ENCODE measurements at regions not wholly inside any gene's neighbourhood (a gene's known extent, or its start where the extent isn't known, plus 50 kb on each side); places are given as distances from the start of the nearest gene placed in this dataset.

- Mint-ChIP-seq H3K4me3 (no peak overlapping the region), H3K4me1 (no peaks in the 10 kb centered on the region), H3K27me3 (no peaks in the 10 kb centered on the region), H3K9me3 (peaks cover 0 to 8% (median 6%) of the 10 kb centered on the region in 7 donors), H3K36me3 (no peaks in the 10 kb centered on the region), H3K27ac (no peak overlapping the region)
- ATAC-seq (ENCODE audit: low read depth in 2 of 2) (no peak), DNase-seq (no peak)
- H3K4me1 ChIP-seq (ENCODE audit: control insufficient read depth, insufficient read depth, low read length, poor library complexity, severe bottlenecking), result no peaks in the 10 kb centered on the region
- H3K9me3 ChIP-seq (ENCODE audit: control insufficient read depth in 2 of 2, low read length in 2 of 2), result peaks cover 0 to 4% of the 10 kb centered on the region in 2 experiments
- H3K27ac ChIP-seq (ENCODE audit: insufficient read depth, low read length, poor library complexity, severe bottlenecking), result no peak overlapping the region
- no peaks in the 10 kb centered on the region for H3K27me3 ChIP-seq (ENCODE audit: control insufficient read depth, insufficient read depth, low read length)
- no peaks in the 10 kb centered on the region for H3K36me3 ChIP-seq (ENCODE audit: control insufficient read depth, insufficient read depth, low read length)
- H3K4me3 ChIP-seq (ENCODE audit: low read depth, low read length), result no peak overlapping the region
These were observed 795.2 kb downstream of the PCDH18 start for GRCh38 chr4:136737066-136737465.

GRCh38 chr4:136731025-136731424 is 801.3 kb downstream of the PCDH18 start:
- peaks cover 4 to 9% (median 6%) of the 10 kb centered on the region in 7 donors for H3K9me3 Mint-ChIP-seq

GRCh38 chr4:136725286-136726081 is 806.8 kb downstream of the PCDH18 start:
- Histone ChIP-seq H3K4me1 (ENCODE audit: control insufficient read depth, insufficient read depth, low read length, poor library complexity, severe bottlenecking) (no peaks in the 10 kb centered on the region), H3K27me3 (ENCODE audit: control insufficient read depth, insufficient read depth, low read length) (no peaks in the 10 kb centered on the region), H3K4me3 (ENCODE audit: low read depth, low read length) (no peak overlapping the region), H3K27ac (ENCODE audit: insufficient read depth, low read length, poor library complexity, severe bottlenecking) (no peak overlapping the region), H3K36me3 (ENCODE audit: control insufficient read depth, insufficient read depth, low read length) (no peaks in the 10 kb centered on the region), H3K9me3 (ENCODE audit: control insufficient read depth in 2 of 2, low read length in 2 of 2) (no peaks in the 10 kb centered on the region)
- Mint-ChIP-seq H3K4me3 (no peak overlapping the region), H3K27me3 (no peaks in the 10 kb centered on the region), H3K9me3 (peaks cover 5 to 19% (median 10%) of the 10 kb centered on the region in 7 donors), H3K4me1 (no peaks in the 10 kb centered on the region), H3K27ac (no peak overlapping the region), H3K36me3 (no peaks in the 10 kb centered on the region)
- ATAC-seq (ENCODE audit: low read depth in 2 of 2) (no peak), DNase-seq (no peak)

More at GRCh38 chr4:136731025-136731424, 801.3 kb downstream of the PCDH18 start:
- ATAC-seq (ENCODE audit: low read depth in 2 of 2) (no peak), DNase-seq (no peak)
- Histone ChIP-seq H3K4me1 (ENCODE audit: control insufficient read depth, insufficient read depth, low read length, poor library complexity, severe bottlenecking) (no peaks in the 10 kb centered on the region), H3K27me3 (ENCODE audit: control insufficient read depth, insufficient read depth, low read length) (no peaks in the 10 kb centered on the region), H3K27ac (ENCODE audit: insufficient read depth, low read length, poor library complexity, severe bottlenecking) (no peak overlapping the region), H3K4me3 (ENCODE audit: low read depth, low read length) (no peak overlapping the region), H3K9me3 (ENCODE audit: control insufficient read depth in 2 of 2, low read length in 2 of 2) (no peaks in the 10 kb centered on the region), H3K36me3 (ENCODE audit: control insufficient read depth, insufficient read depth, low read length) (no peaks in the 10 kb centered on the region)
- no peak overlapping the region for H3K4me3 Mint-ChIP-seq
- H3K36me3 Mint-ChIP-seq, result no peaks in the 10 kb centered on the region
- H3K27me3 Mint-ChIP-seq, result no peaks in the 10 kb centered on the region
- no peak overlapping the region for H3K27ac Mint-ChIP-seq
- no peaks in the 10 kb centered on the region for H3K4me1 Mint-ChIP-seq

DNA sequence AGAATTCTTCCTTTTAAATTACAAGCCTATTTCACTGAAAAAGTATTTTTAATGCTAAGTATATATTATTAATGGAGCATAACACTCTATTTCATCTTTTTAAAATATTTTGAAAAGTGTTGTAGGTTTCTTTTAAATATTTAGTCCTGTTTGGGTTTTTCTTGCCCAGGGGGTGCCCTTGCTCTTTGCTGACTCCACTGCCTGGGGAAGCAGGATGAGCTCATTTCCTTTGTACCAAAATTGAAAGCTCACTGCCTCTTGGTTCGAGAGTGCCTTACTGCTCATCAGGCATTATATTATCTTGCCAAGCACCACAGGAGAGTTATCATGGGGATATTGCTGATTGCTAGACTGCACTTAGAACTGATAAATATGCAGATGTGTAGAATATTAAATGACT is 819.2 kb downstream of the PCDH18 start:
- H3K9me3 Mint-ChIP-seq, result peaks cover 0 to 12% (median 2%) of the 10 kb centered on the region in 7 donors

GRCh38 chr4:136709897-136710296 is 822.4 kb downstream of the PCDH18 start:
- H3K4me1 ChIP-seq (ENCODE audit: control insufficient read depth, insufficient read depth, low read length, poor library complexity, severe bottlenecking), result no peaks in the 10 kb centered on the region
- H3K4me3 ChIP-seq (ENCODE audit: low read depth, low read length), result no peak overlapping the region
- no peak overlapping the region for H3K27ac ChIP-seq (ENCODE audit: insufficient read depth, low read length, poor library complexity, severe bottlenecking)
- peaks cover 0 to 3% of the 10 kb centered on the region in 2 experiments for H3K9me3 ChIP-seq (ENCODE audit: control insufficient read depth in 2 of 2, low read length in 2 of 2)
- no peak for DNase-seq
- H3K27me3 Mint-ChIP-seq, result no peaks in the 10 kb centered on the region
- H3K36me3 ChIP-seq (ENCODE audit: control insufficient read depth, insufficient read depth, low read length), result no peaks in the 10 kb centered on the region
- no peaks in the 10 kb centered on the region for H3K27me3 ChIP-seq (ENCODE audit: control insufficient read depth, insufficient read depth, low read length)
- H3K9me3 Mint-ChIP-seq, result peaks cover 0 to 15% (median 2%) of the 10 kb centered on the region in 7 donors
- ATAC-seq (ENCODE audit: low read depth in 2 of 2), result no peak
- no peak overlapping the region for H3K4me3 Mint-ChIP-seq
- no peaks in the 10 kb centered on the region for H3K4me1 Mint-ChIP-seq
- no peaks in the 10 kb centered on the region for H3K36me3 Mint-ChIP-seq
- no peak overlapping the region for H3K27ac Mint-ChIP-seq

More for the DNA sequence above, 819.2 kb downstream of the PCDH18 start:
- Mint-ChIP-seq H3K4me1 (no peaks in the 10 kb centered on the region), H3K4me3 (no peak overlapping the region), H3K27ac (no peak overlapping the region), H3K27me3 (no peaks in the 10 kb centered on the region), H3K36me3 (no peaks in the 10 kb centered on the region)
- H3K36me3 ChIP-seq (ENCODE audit: control insufficient read depth, insufficient read depth, low read length), result no peaks in the 10 kb centered on the region
- H3K27ac ChIP-seq (ENCODE audit: insufficient read depth, low read length, poor library complexity, severe bottlenecking), result no peak overlapping the region
- H3K9me3 ChIP-seq (ENCODE audit: control insufficient read depth in 2 of 2, low read length in 2 of 2), result peaks cover 3 to 5% of the 10 kb centered on the region in 2 experiments
- ATAC-seq (ENCODE audit: low read depth in 2 of 2), result no peak
- H3K4me1 ChIP-seq (ENCODE audit: control insufficient read depth, insufficient read depth, low read length, poor library complexity, severe bottlenecking), result no peaks in the 10 kb centered on the region
- DNase-seq, result no peak
- H3K27me3 ChIP-seq (ENCODE audit: control insufficient read depth, insufficient read depth, low read length), result no peaks in the 10 kb centered on the region
- H3K4me3 ChIP-seq (ENCODE audit: low read depth, low read length), result no peak overlapping the region

- Mint-ChIP-seq H3K27me3 (no peaks in the 10 kb centered on the region), H3K4me3 (no peak overlapping the region), H3K4me1 (no peaks in the 10 kb centered on the region), H3K9me3 (peaks cover 0 to 12% (median 2%) of the 10 kb centered on the region in 7 donors), H3K27ac (no peak overlapping the region), H3K36me3 (no peaks in the 10 kb centered on the region)
- Histone ChIP-seq H3K27ac (ENCODE audit: insufficient read depth, low read length, poor library complexity, severe bottlenecking) (no peak overlapping the region), H3K36me3 (ENCODE audit: control insufficient read depth, insufficient read depth, low read length) (no peaks in the 10 kb centered on the region), H3K9me3 (ENCODE audit: control insufficient read depth in 2 of 2, low read length in 2 of 2) (no peaks in the 10 kb centered on the region), H3K4me3 (ENCODE audit: low read depth, low read length) (no peak overlapping the region), H3K27me3 (ENCODE audit: control insufficient read depth, insufficient read depth, low read length) (no peaks in the 10 kb centered on the region), H3K4me1 (ENCODE audit: control insufficient read depth, insufficient read depth, low read length, poor library complexity, severe bottlenecking) (no peaks in the 10 kb centered on the region)
- ATAC-seq (ENCODE audit: low read depth in 2 of 2), result no peak
- no peak for DNase-seq
These were observed 825.4 kb downstream of the PCDH18 start for GRCh38 chr4:136706942-136707341.

- no peak overlapping the region for H3K27ac ChIP-seq (ENCODE audit: insufficient read depth, low read length, poor library complexity, severe bottlenecking)
- Mint-ChIP-seq H3K27me3 (no peaks in the 10 kb centered on the region), H3K4me1 (no peaks in the 10 kb centered on the region), H3K27ac (no peak overlapping the region), H3K4me3 (no peak overlapping the region), H3K9me3 (peaks cover 0 to 18% (median 2%) of the 10 kb centered on the region in 7 donors), H3K36me3 (no peaks in the 10 kb centered on the region)
- H3K4me3 ChIP-seq (ENCODE audit: low read depth, low read length), result no peak overlapping the region
- no peaks in the 10 kb centered on the region for H3K27me3 ChIP-seq (ENCODE audit: control insufficient read depth, insufficient read depth, low read length)
- H3K9me3 ChIP-seq (ENCODE audit: control insufficient read depth in 2 of 2, low read length in 2 of 2), result no peaks in the 10 kb centered on the region
- no peaks in the 10 kb centered on the region for H3K36me3 ChIP-seq (ENCODE audit: control insufficient read depth, insufficient read depth, low read length)
- DNase-seq, result no peak
- no peak for ATAC-seq (ENCODE audit: low read depth in 2 of 2)
- no peaks in the 10 kb centered on the region for H3K4me1 ChIP-seq (ENCODE audit: control insufficient read depth, insufficient read depth, low read length, poor library complexity, severe bottlenecking)
These were observed 832.4 kb downstream of the PCDH18 start for GRCh38 chr4:136699905-136700304.

DNA sequence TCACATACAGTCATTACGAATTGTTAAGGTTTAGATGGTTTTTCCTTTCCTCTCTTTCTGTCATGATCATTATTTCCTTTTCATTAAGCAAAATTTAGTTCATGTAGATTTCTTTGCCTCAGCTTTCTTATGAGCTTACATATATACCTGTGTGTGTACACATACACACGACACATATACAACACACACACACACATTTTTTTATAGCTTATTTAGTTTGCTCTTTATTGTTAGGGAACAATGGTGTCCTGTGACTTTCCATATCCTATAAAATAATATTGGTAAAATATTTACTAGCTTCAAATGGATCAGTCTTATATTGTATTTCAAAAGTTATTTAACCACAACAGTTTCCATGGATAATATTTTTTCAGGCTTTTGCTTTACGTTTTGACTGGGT is 840.7 kb downstream of the PCDH18 start:
- H3K9me3 ChIP-seq (ENCODE audit: control insufficient read depth in 2 of 2, low read length in 2 of 2), result no peaks in the 10 kb centered on the region
- H3K4me3 ChIP-seq (ENCODE audit: low read depth, low read length), result no peak overlapping the region
- no peaks in the 10 kb centered on the region for H3K27me3 ChIP-seq (ENCODE audit: control insufficient read depth, insufficient read depth, low read length)
- no peaks in the 10 kb centered on the region for H3K4me1 ChIP-seq (ENCODE audit: control insufficient read depth, insufficient read depth, low read length, poor library complexity, severe bottlenecking)
- H3K4me1 Mint-ChIP-seq, result no peaks in the 10 kb centered on the region
- no peaks in the 10 kb centered on the region for H3K36me3 ChIP-seq (ENCODE audit: control insufficient read depth, insufficient read depth, low read length)
- ATAC-seq (ENCODE audit: low read depth in 2 of 2) (no peak), DNase-seq (no peak)
- H3K27ac ChIP-seq (ENCODE audit: insufficient read depth, low read length, poor library complexity, severe bottlenecking), result no peak overlapping the region
- H3K4me3 Mint-ChIP-seq, result no peak overlapping the region
- no peaks in the 10 kb centered on the region for H3K27me3 Mint-ChIP-seq
- peaks cover 0 to 16% (median 6%) of the 10 kb centered on the region in 7 donors for H3K9me3 Mint-ChIP-seq
- no peak overlapping the region for H3K27ac Mint-ChIP-seq
- H3K36me3 Mint-ChIP-seq, result no peaks in the 10 kb centered on the region

All from CD4-positive, CD25-positive, alpha-beta regulatory T cell (primary cell).